Gastrocnemius medialis (tissue), 4 donors: ENCODE measurements at regions not wholly inside any gene's neighbourhood (a gene's known extent, or its start where the extent isn't known, plus 50 kb on each side); places are given as distances from the start of the nearest gene placed in this dataset.
A peak's percentile ranks its signal among the peaks of the same experiment; 100 is the strongest.

ENCODE experiments used
- ATAC-seq, 2 donors: fragments of 150-250 bp; one replicate each; pipeline ENCODE4 v1.9.1; 2016
- DNase-seq, 2 donors: peaks; one replicate each; pipeline ENCODE4 v3.0.0-alpha.2; 2019
- H3K27ac ChIP-seq, 4 donors: fragments of 200-600 bp; sonication (generic); 1 replicate in 1 of 4; 2 replicates in 3 of 4; pipeline ENCODE4 v1.5.1; 2016 to 2018; ENCODE audit warnings: mild to moderate bottlenecking in 2 of 4, moderate library complexity in 1 of 4
- H3K27me3 ChIP-seq, 3 donors: fragments of 200-600 bp; sonication (generic) in 2 of 3; 1 replicate in 1 of 3; 2 replicates in 2 of 3; pipeline versions ENCODE4 v1.5.1 to v1.6.0; 2016 to 2019; ENCODE audit warnings: mild to moderate bottlenecking in 1 of 3, moderate library complexity in 1 of 3
- H3K36me3 ChIP-seq, 2 donors: fragments of 200-600 bp; sonication (generic) in 1 of 2; one replicate each; pipeline ENCODE4 v1.5.1; 2017 to 2018
- H3K4me1 ChIP-seq, 2 donors: fragments of 200-600 bp; sonication (generic) in 1 of 2; one replicate each; pipeline ENCODE4 v1.5.1; 2016 to 2017; ENCODE audit warnings: mild to moderate bottlenecking in 2 of 2
- H3K4me3 ChIP-seq, 4 donors: fragments of 200-600 bp; sonication (generic) in 3 of 4; 1 replicate in 1 of 4; 2 replicates in 3 of 4; pipeline ENCODE4 v1.5.1; 2016 to 2019; ENCODE audit warnings: mild to moderate bottlenecking in 2 of 4
- H3K9me3 ChIP-seq, 3 donors: fragments of 200-600 bp; sonication (generic) in 2 of 3; 1 replicate in 1 of 3; 2 replicates in 2 of 3; pipeline ENCODE4 v1.5.1; 2016 to 2019
- POLR2A ChIP-seq, 2 donors: fragments of 450-650 bp; IDR thresholded peaks; one replicate each; pipeline ENCODE4 v1.6.1; 2017; ENCODE audit warnings: antibody characterized with exemption in 2 of 2, mild to moderate bottlenecking in 2 of 2, moderate library complexity in 2 of 2
- in situ Hi-C, 4 donors: fragments of 200-750 bp; cut with MboI; loops; one replicate each; pipeline versions ENCODE4 v1.15.0 to v1.8.0; 2017; ENCODE audit warnings: low sequenced_read_pairs in 4 of 4
- intact Hi-C: fragments of 100-400 bp; cut with DNase I; formaldehyde crosslinking; loops from one replicate; pipeline ENCODE4 v1.15.1; 2023; ENCODE audit warnings: low total_unique reads
- TF ChIP-seq, protein P1 (sequence below), 5 experiments: fragments of 450-650 bp in 3 of 5; fragments of 200-600 bp in 2 of 5; sonication (generic) in 2 of 5; IDR thresholded peaks in 4 of 5; conservative IDR thresholded peaks in 1 of 5; 1 replicate in 4 of 5; 2 replicates in 1 of 5; pipeline ENCODE4 v1.5.1; 2016 to 2019; ENCODE audit warnings: antibody characterized with exemption in 5 of 5, mild to moderate bottlenecking in 3 of 5, moderate library complexity in 3 of 5

DNA sequence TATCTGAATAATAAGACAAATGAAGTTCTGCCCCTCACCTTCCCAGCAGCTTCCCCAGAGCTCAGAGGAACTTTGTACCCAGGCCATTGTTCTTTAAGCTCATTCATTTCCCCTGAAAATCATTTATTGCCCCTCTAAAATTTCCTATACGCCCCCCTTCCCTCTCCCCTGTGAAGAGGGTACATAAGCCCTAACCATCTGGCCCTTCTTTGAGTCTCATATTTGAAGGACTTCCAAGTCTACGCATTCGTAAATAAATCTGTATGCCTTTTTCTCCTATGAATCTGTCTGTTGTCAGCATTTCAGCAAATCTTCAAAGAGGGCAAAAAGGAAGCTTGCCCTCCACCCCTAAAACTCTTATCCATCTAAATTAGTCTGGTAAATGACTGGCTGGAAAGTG lies 73.1 kb upstream of the DST start:
- DNase-seq (no peak), ATAC-seq (no peak)
- TF ChIP-seq, protein P1, sequence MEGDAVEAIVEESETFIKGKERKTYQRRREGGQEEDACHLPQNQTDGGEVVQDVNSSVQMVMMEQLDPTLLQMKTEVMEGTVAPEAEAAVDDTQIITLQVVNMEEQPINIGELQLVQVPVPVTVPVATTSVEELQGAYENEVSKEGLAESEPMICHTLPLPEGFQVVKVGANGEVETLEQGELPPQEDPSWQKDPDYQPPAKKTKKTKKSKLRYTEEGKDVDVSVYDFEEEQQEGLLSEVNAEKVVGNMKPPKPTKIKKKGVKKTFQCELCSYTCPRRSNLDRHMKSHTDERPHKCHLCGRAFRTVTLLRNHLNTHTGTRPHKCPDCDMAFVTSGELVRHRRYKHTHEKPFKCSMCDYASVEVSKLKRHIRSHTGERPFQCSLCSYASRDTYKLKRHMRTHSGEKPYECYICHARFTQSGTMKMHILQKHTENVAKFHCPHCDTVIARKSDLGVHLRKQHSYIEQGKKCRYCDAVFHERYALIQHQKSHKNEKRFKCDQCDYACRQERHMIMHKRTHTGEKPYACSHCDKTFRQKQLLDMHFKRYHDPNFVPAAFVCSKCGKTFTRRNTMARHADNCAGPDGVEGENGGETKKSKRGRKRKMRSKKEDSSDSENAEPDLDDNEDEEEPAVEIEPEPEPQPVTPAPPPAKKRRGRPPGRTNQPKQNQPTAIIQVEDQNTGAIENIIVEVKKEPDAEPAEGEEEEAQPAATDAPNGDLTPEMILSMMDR (IDR thresholded peaks at IDR 0.05 in 4 of 5, conservative IDR thresholded peaks at IDR 0.05 in 1 of 5): no peak
- no peak for TF ChIP-seq POLR2A (IDR thresholded peaks at IDR 0.05)
- Histone ChIP-seq H3K4me1 (peaks cover 41 to 51% of the 10 kb centered on the region in 2 donors), H3K9me3 (no peaks in the 10 kb centered on the region), H3K36me3 (no peaks in the 10 kb centered on the region), H3K4me3 (no peak overlapping the region), H3K27me3 (no peaks in the 10 kb centered on the region), H3K27ac (peak overlapping the region in 2 of 4 donors; percentile 21 to 64)
- intact Hi-C loops: no loop called here
- in situ Hi-C loops: loop anchor here in 1 of 4 donors (10.0 kb wide), 1 partner anchor 49 kb away; no protein-coding TSS in a partner anchor

- in situ Hi-C loops (loop anchor here in 1 of 4 donors (10.0 kb wide), 1 partner anchor 50 kb away; no protein-coding TSS in a partner anchor), intact Hi-C loops (loop anchor here (5.0 kb wide), 1 partner anchor 42 kb away; no protein-coding TSS in a partner anchor)
- H3K36me3 ChIP-seq: no peaks in the 10 kb centered on the region
- H3K4me1 ChIP-seq: peaks cover 47 to 58% of the 10 kb centered on the region in 2 donors
- TF ChIP-seq, protein P1 (IDR thresholded peaks at IDR 0.05 in 4 of 5, conservative IDR thresholded peaks at IDR 0.05 in 1 of 5): no peak
- ATAC-seq (no peak), DNase-seq (no peak)
- no peaks in the 10 kb centered on the region for H3K9me3 ChIP-seq
- no peak overlapping the region for H3K4me3 ChIP-seq
- H3K27ac ChIP-seq: peak overlapping the region in 3 of 4 donors; percentile 2 to 64 (median 21)
- no peaks in the 10 kb centered on the region for H3K27me3 ChIP-seq
Observed at GRCh38 chr6:56714982-56715456, 72.3 kb upstream of the DST start.

DNA sequence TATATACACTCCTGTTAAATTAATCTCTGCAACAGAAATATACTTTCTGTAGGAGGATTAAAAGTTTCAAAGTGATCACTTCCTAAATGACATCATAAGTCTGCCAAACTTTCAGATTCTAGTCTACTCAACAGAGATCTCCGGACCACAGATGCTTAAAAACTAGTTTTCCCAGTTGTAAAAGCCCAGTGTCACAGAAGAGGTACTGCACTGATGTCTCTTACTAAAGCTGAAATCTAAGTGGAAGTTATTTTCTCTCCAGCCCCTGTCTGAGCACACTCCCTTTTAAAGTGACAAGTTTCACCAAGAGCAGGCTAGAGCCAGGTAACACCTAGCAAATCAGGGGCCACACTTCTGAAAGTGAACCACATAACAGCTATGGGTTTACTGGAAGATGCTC lies 71.6 kb upstream of the DST start:
- in situ Hi-C loops (loop anchor here in 1 of 4 donors (10.0 kb wide), 1 partner anchor 51 kb away; no protein-coding TSS in a partner anchor), intact Hi-C loops (loop anchor here (5.0 kb wide), 1 partner anchor 43 kb away; no protein-coding TSS in a partner anchor)
- DNase-seq (no peak), ATAC-seq (no peak)
- no peaks in the 10 kb centered on the region for H3K27me3 ChIP-seq
- H3K27ac ChIP-seq: peak overlapping the region in 2 of 4 donors; percentile 56 to 64
- H3K36me3 ChIP-seq: no peaks in the 10 kb centered on the region
- H3K9me3 ChIP-seq: no peaks in the 10 kb centered on the region
- peaks cover 47 to 57% of the 10 kb centered on the region in 2 donors for H3K4me1 ChIP-seq
- no peak overlapping the region for H3K4me3 ChIP-seq
- TF ChIP-seq, protein P1 (IDR thresholded peaks at IDR 0.05 in 4 of 5, conservative IDR thresholded peaks at IDR 0.05 in 1 of 5): no peak
- TF ChIP-seq POLR2A (IDR thresholded peaks at IDR 0.05): no peak

GRCh38 chr6:56713254-56713672 lies 70.6 kb upstream of the DST start:
- TF ChIP-seq, protein P1 (IDR thresholded peaks at IDR 0.05 in 4 of 5, conservative IDR thresholded peaks at IDR 0.05 in 1 of 5): no peak
- no peak for TF ChIP-seq POLR2A (IDR thresholded peaks at IDR 0.05)
- Histone ChIP-seq H3K36me3 (no peaks in the 10 kb centered on the region), H3K4me3 (no peak overlapping the region), H3K4me1 (peaks cover 54 to 62% of the 10 kb centered on the region in 2 donors), H3K27ac (peak overlapping the region; percentile 25 to 64 (median 44)), H3K9me3 (no peaks in the 10 kb centered on the region), H3K27me3 (no peaks in the 10 kb centered on the region)
- in situ Hi-C loops: loop anchor here in 1 of 4 donors (10.0 kb wide), 1 partner anchor 52 kb away; no protein-coding TSS in a partner anchor
- peak; percentile 93 to 98 for ATAC-seq
- intact Hi-C loops: loop anchor here (5.0 kb wide), 1 partner anchor 44 kb away; no protein-coding TSS in a partner anchor
- peak; percentile 53 to 84 for DNase-seq
